ENCODE measurements at regions not wholly inside any gene's neighbourhood (a gene's known extent, or its start where the extent isn't known, plus 50 kb on each side); places are given as distances from the start of the nearest gene placed in this dataset.

DNA sequence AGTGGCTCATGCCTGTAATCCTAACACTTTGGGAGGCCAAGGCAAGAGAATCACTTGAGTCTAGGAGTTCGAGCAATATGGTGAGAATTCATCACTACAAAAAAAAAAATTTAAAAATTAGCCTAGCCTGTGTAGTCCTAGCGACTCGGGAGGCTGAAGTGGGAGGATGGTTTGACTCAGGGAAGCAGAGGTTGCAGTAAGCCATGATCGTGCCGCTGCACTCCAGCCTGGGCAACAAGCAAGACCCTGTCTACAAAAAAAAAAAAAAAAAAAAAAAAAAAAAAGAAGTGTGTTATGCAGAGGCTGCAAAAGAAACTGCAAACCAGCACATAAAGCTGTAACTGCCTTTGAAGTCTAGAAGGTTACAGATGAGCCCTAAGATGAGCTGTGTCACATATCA lies 116.9 kb upstream of the SLC1A3 start:
- in situ Hi-C loops (cut with MboI; ENCODE audit: low sequenced_read_pairs) = no loop called here
- Histone ChIP-seq H3K9me1 (ENCODE audit: insufficient read depth, low read length) (peaks cover 4% of the 10 kb centered on the region; the same call in 1 of the 2 replicates), H3K36me3 (ENCODE audit: control insufficient read depth, insufficient read depth, low read length) (no peaks in the 10 kb centered on the region), H4K20me1 (ENCODE audit: insufficient read depth, low read length) (no peaks in the 10 kb centered on the region), H4K91ac (ENCODE audit: insufficient read depth, low read depth, low read length) (no peak overlapping the region), H4K8ac (ENCODE audit: low read depth in 2 of 2, low read length in 2 of 2) (no peak overlapping the region), H2AK5ac (ENCODE audit: low read depth, low read length) (no peak overlapping the region), H3K27ac (ENCODE audit: insufficient read depth, low read length) (no peak overlapping the region), H3K4ac (ENCODE audit: low read depth, low read length) (no peak overlapping the region), H2AK9ac (replicated peaks; ENCODE audit: low read depth, low read length, poor library complexity) (no peak overlapping the region), H3K4me3 (ENCODE audit: insufficient read depth, low read depth, low read length) (no peak overlapping the region), H3K9me3 (ENCODE audit: control insufficient read depth, insufficient read depth, low read length) (no peaks in the 10 kb centered on the region), H3K27me3 (ENCODE audit: control insufficient read depth, insufficient read depth, low read length) (no peaks in the 10 kb centered on the region; the same call in 1 of the 2 replicates), H3K56ac (ENCODE audit: extremely low read depth, insufficient read depth, low read length) (no peak overlapping the region), H3K23ac (ENCODE audit: low read depth, low read length) (no peak overlapping the region), H4K5ac (ENCODE audit: low read depth, low read length) (no peak overlapping the region), H3K9ac (ENCODE audit: low read depth, low read length) (no peak overlapping the region), H2BK15ac (ENCODE audit: low read depth, low read length) (no peak overlapping the region), H2BK5ac (ENCODE audit: low read depth, low read length, poor library complexity, severe bottlenecking) (no peak overlapping the region), H3K18ac (ENCODE audit: low read depth, low read length) (no peak overlapping the region), H3K4me1 (ENCODE audit: control insufficient read depth, insufficient read depth, low read length) (no peaks in the 10 kb centered on the region), H2BK120ac (ENCODE audit: low read depth, low read length) (no peak overlapping the region), H3K79me1 (ENCODE audit: low read depth in 1 of 2, low read length in 2 of 2) (no peaks in the 10 kb centered on the region), H3K14ac (replicated peaks; ENCODE audit: low read depth, low read length) (no peak overlapping the region), H3K4me2 (ENCODE audit: low read depth, low read length) (no peak overlapping the region), H2BK20ac (ENCODE audit: low read depth, low read length) (no peak overlapping the region), H2AFZ (replicated peaks; ENCODE audit: low read length, poor library complexity) (no peak overlapping the region)
- ATAC-seq (ENCODE audit: low read depth) = no peak
- intact Hi-C loops (cut with micrococcal nuclease) = no loop called here
- CTCF ChIA-PET = no interaction called here
- no TSS peak for BruUV-seq (replicated peaks)
- no CpG with 5 or more reads among the region's 5 CpGs for WGBS, 2 experiments (ENCODE audit: extremely low coverage in 2 of 2, insufficient read length in 1 of 2)
- no peak for TF ChIP-seq MAZ (IDR thresholded peaks at IDR 0.05; ENCODE audit: borderline replicate concordance, low read depth, low read length)
- no peak for TF ChIP-seq RFX5 (IDR thresholded peaks at IDR 0.05; ENCODE audit: low read depth, low read length)
- TF ChIP-seq POLR2A (IDR thresholded peaks at IDR 0.05; ENCODE audit: low read depth, low read length) = no peak
- TF ChIP-seq FOS (IDR thresholded peaks at IDR 0.05; ENCODE audit: low read depth, low read length) = no peak
- TF ChIP-seq, protein P1, sequence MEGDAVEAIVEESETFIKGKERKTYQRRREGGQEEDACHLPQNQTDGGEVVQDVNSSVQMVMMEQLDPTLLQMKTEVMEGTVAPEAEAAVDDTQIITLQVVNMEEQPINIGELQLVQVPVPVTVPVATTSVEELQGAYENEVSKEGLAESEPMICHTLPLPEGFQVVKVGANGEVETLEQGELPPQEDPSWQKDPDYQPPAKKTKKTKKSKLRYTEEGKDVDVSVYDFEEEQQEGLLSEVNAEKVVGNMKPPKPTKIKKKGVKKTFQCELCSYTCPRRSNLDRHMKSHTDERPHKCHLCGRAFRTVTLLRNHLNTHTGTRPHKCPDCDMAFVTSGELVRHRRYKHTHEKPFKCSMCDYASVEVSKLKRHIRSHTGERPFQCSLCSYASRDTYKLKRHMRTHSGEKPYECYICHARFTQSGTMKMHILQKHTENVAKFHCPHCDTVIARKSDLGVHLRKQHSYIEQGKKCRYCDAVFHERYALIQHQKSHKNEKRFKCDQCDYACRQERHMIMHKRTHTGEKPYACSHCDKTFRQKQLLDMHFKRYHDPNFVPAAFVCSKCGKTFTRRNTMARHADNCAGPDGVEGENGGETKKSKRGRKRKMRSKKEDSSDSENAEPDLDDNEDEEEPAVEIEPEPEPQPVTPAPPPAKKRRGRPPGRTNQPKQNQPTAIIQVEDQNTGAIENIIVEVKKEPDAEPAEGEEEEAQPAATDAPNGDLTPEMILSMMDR (conservative IDR thresholded peaks at IDR 0.05; ENCODE audit: low read depth, low read length) = no peak
- TF ChIP-seq, protein P2, sequence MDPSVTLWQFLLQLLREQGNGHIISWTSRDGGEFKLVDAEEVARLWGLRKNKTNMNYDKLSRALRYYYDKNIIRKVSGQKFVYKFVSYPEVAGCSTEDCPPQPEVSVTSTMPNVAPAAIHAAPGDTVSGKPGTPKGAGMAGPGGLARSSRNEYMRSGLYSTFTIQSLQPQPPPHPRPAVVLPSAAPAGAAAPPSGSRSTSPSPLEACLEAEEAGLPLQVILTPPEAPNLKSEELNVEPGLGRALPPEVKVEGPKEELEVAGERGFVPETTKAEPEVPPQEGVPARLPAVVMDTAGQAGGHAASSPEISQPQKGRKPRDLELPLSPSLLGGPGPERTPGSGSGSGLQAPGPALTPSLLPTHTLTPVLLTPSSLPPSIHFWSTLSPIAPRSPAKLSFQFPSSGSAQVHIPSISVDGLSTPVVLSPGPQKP (IDR thresholded peaks at IDR 0.05; ENCODE audit: borderline replicate concordance, low read depth, low read length) = no peak
- DNase-seq = no peak
- POLR2A ChIA-PET (ENCODE audit: unreplicated experiment) = no interaction called here
- dilution Hi-C loops (cut with HindIII; ENCODE audit: low sequenced_read_pairs, unreplicated experiment) = no loop called here

All from IMR-90 (cell line).